IMR-90 (cell line): ENCODE measurements at regions not wholly inside any gene's neighbourhood (a gene's known extent, or its start where the extent isn't known, plus 50 kb on each side); places are given as distances from the start of the nearest gene placed in this dataset.

Experiments used
- ATAC-seq: fragments of 200-7000 bp; cut with Tn5 transposase; 2 replicates; pipeline ENCODE4 v1.9.1; 2020; ENCODE audit warnings: low read depth, mild to moderate bottlenecking, moderate library complexity
- BruUV-seq: library from RNA; stranded (reverse); fragments of 400-500 nt; replicated peaks from 2 replicates; lab custom pipeline; 2021; lab: Mats Ljungman, UMichigan
- CTCF ChIA-PET: fragments of 300-600 bp; formaldehyde crosslinking; extraction: SDS; loops from one replicate; lab custom pipeline; 2021; ENCODE audit warnings: antibody characterized with exemption; lab: Yijun Ruan, JAX
- POLR2A ChIA-PET: fragments of 300-600 bp; sonication (Branson Sonifier 250); formaldehyde crosslinking; loops from one replicate; lab custom pipeline; 2022; ENCODE audit warnings: antibody characterized with exemption; ENCODE audit not compliant: unreplicated experiment; lab: Charles Lee
- DNase-seq: peaks from one replicate; pipeline ENCODE4 v3.0.0; 2013
- H2AFZ ChIP-seq: replicated peaks from 2 replicates; pipeline ENCODE3; 2013; ENCODE audit warnings: low read length, mild to moderate bottlenecking; ENCODE audit not compliant: poor library complexity
- H2AK5ac ChIP-seq: 2 replicates; pipeline ENCODE4 v1.6.1; 2013; ENCODE audit warnings: low read depth, low read length, inconsistent platforms
- H2AK9ac ChIP-seq: replicated peaks from 2 replicates; pipeline ENCODE3; 2013; ENCODE audit warnings: mild to moderate bottlenecking, low read depth, low read length, moderate library complexity; ENCODE audit not compliant: poor library complexity
- H2BK120ac ChIP-seq: 2 replicates; pipeline ENCODE4 v1.6.1; 2013; ENCODE audit warnings: low read depth, low read length, inconsistent platforms
- H2BK15ac ChIP-seq: 3 replicates; pipeline ENCODE4 v1.6.1; 2013; ENCODE audit warnings: low read depth, low read length, inconsistent platforms
- H2BK20ac ChIP-seq: 2 replicates; pipeline ENCODE4 v1.6.1; 2013; ENCODE audit warnings: low read depth, mild to moderate bottlenecking, inconsistent platforms, low read length, moderate library complexity
- H2BK5ac ChIP-seq: 2 replicates; pipeline ENCODE4 v1.6.1; 2013; ENCODE audit warnings: mild to moderate bottlenecking, low read depth, low read length, inconsistent platforms; ENCODE audit not compliant: poor library complexity, severe bottlenecking
- H3K14ac ChIP-seq: replicated peaks from 2 replicates; pipeline ENCODE4 v1.6.1; 2013; ENCODE audit warnings: low read depth, low read length, inconsistent platforms
- H3K18ac ChIP-seq: 2 replicates; pipeline ENCODE4 v1.6.1; 2013; ENCODE audit warnings: low read depth, low read length, control low read depth
- H3K23ac ChIP-seq: 2 replicates; pipeline ENCODE4 v1.6.1; 2013; ENCODE audit warnings: low read depth, low read length, inconsistent platforms
- H3K27ac ChIP-seq: 2 replicates; pipeline ENCODE4 v1.5.1; 2013; ENCODE audit warnings: mild to moderate bottlenecking, control low read depth, low read length; ENCODE audit not compliant: insufficient read depth
- H3K27me3 ChIP-seq: 2 replicates; pipeline ENCODE4 v1.6.1; 2013; ENCODE audit warnings: low read length; ENCODE audit not compliant: control insufficient read depth, insufficient read depth
- H3K36me3 ChIP-seq: 2 replicates; pipeline ENCODE4 v1.6.1; 2013; ENCODE audit warnings: low read length, mixed read lengths; ENCODE audit not compliant: control insufficient read depth, insufficient read depth
- H3K4ac ChIP-seq: 2 replicates; pipeline ENCODE4 v1.6.1; 2013; ENCODE audit warnings: low read depth, low read length, inconsistent platforms
- H3K4me1 ChIP-seq: 2 replicates; pipeline ENCODE4 v1.6.1; 2013; ENCODE audit warnings: low read length, mixed read lengths; ENCODE audit not compliant: control insufficient read depth, insufficient read depth
- H3K4me2 ChIP-seq: 2 replicates; pipeline ENCODE4 v1.6.1; 2013; ENCODE audit warnings: low read depth, mild to moderate bottlenecking, control low read depth, low read length, moderate library complexity
- H3K4me3 ChIP-seq: 2 replicates; pipeline ENCODE4 v1.5.1; 2013; ENCODE audit warnings: low read depth, mild to moderate bottlenecking, control low read depth, low read length, moderate library complexity; ENCODE audit not compliant: insufficient read depth
- H3K56ac ChIP-seq: 2 replicates; pipeline ENCODE4 v1.6.1; 2013; ENCODE audit warnings: low read length, inconsistent platforms; ENCODE audit not compliant: insufficient read depth; ENCODE audit errors: extremely low read depth
- H3K79me1 ChIP-seq, 2 experiments: 2 replicates each; pipeline ENCODE4 v1.6.1; 2013; ENCODE audit warnings: low read length in 2 of 2, inconsistent platforms in 1 of 2, low read depth in 1 of 2
- H3K9ac ChIP-seq: 2 replicates; pipeline ENCODE4 v1.6.1; 2013; ENCODE audit warnings: low read depth, low read length, control low read depth
- H3K9me1 ChIP-seq: 2 replicates; pipeline ENCODE4 v1.6.1; 2013; ENCODE audit warnings: low read length, inconsistent platforms; ENCODE audit not compliant: insufficient read depth
- H3K9me3 ChIP-seq: 2 replicates; pipeline ENCODE4 v1.6.1; 2013; ENCODE audit warnings: low read length; ENCODE audit not compliant: control insufficient read depth, insufficient read depth
- H4K20me1 ChIP-seq: 2 replicates; pipeline ENCODE4 v1.6.1; 2013; ENCODE audit warnings: low read length, inconsistent platforms; ENCODE audit not compliant: insufficient read depth
- H4K5ac ChIP-seq: 2 replicates; pipeline ENCODE4 v1.6.1; 2013; ENCODE audit warnings: mild to moderate bottlenecking, low read depth, low read length, control low read depth
- H4K8ac ChIP-seq, 2 experiments: 2 replicates each; pipeline ENCODE4 v1.6.1; 2013; ENCODE audit warnings: low read depth in 2 of 2, low read length in 2 of 2, control low read depth in 1 of 2, inconsistent platforms in 1 of 2
- H4K91ac ChIP-seq: 2 replicates; pipeline ENCODE4 v1.6.1; 2013; ENCODE audit warnings: low read depth, low read length, inconsistent platforms; ENCODE audit not compliant: insufficient read depth
- MAFK ChIP-seq: IDR thresholded peaks from 2 replicates; pipeline ENCODE4 v1.6.1; 2012; ENCODE audit warnings: low read depth, low read length, improper control_type of control experiment
- USF2 ChIP-seq: fragments of 150-350 bp; IDR thresholded peaks from 2 replicates; pipeline ENCODE4 v1.6.1; 2017; ENCODE audit warnings: mild to moderate bottlenecking, antibody characterized with exemption, low read length, low read depth
- WGBS, 2 experiments: methylation state at CpG; one replicate each; pipeline versions ENCODE4 v1.1.5 to v1.1.7; 2013; ENCODE audit warnings: missing lambda C conversion rate in 2 of 2; ENCODE audit not compliant: insufficient read length in 1 of 2; ENCODE audit errors: extremely low coverage in 2 of 2; 5-methylcytosine and 5-hydroxymethylcytosine counted together
- dilution Hi-C: fragments of 300-500 bp; cut with HindIII; formaldehyde crosslinking; loops from one replicate; pipeline ENCODE4 v1.14.3; 2018; ENCODE audit warnings: low sequenced_read_pairs; ENCODE audit not compliant: unreplicated experiment
- in situ Hi-C: fragments of 300-500 bp; cut with MboI; formaldehyde crosslinking; loops from 3 replicates; pipeline ENCODE4 v1.14.3; 2019; ENCODE audit warnings: low sequenced_read_pairs, inconsistent platforms, mixed read lengths
- intact Hi-C: fragments of 100-400 bp; cut with micrococcal nuclease; formaldehyde crosslinking; loops from 2 replicates; pipeline ENCODE4 v1.10.0; 2022

- H3K4me1 ChIP-seq = peaks cover under 1% of the 10 kb centered on the region
- TF ChIP-seq MAFK (0 out of 2 replicates have a peak, but pooled peaks have one; percentile 36), USF2 (no peak)
- H4K5ac ChIP-seq = no peak overlapping the region
- no peaks in the 10 kb centered on the region for H3K27me3 ChIP-seq
- no peak overlapping the region for H2AK5ac ChIP-seq
- in situ Hi-C loops (no loop called here), intact Hi-C loops (no loop called here), dilution Hi-C loops (no loop called here)
- H3K23ac ChIP-seq = no peak overlapping the region
- H2BK5ac ChIP-seq = no peak overlapping the region
- no peak overlapping the region for H4K91ac ChIP-seq
- no peak overlapping the region for H3K4me3 ChIP-seq
- ChIA-PET POLR2A (no interaction called here), CTCF (interaction anchor here (0.5 kb wide), 1 partner anchor 24 kb away, joined by 6 read pairs; no protein-coding TSS in a partner anchor)
- DNase-seq = no peak
- H3K27ac ChIP-seq = no peak overlapping the region
- no peak overlapping the region for H2BK120ac ChIP-seq
- BruUV-seq = no TSS peak
- H3K9me1 ChIP-seq = peaks cover 4% of the 10 kb centered on the region; the same call in 1 of the 2 replicates
- H4K20me1 ChIP-seq = no peaks in the 10 kb centered on the region
- no peak overlapping the region for H2AFZ ChIP-seq
- no peak overlapping the region for H3K9ac ChIP-seq
- H3K18ac ChIP-seq = no peak overlapping the region
- no peak for ATAC-seq
- H3K79me1 ChIP-seq = no peaks in the 10 kb centered on the region
- no peaks in the 10 kb centered on the region for H3K9me3 ChIP-seq
- H3K36me3 ChIP-seq = no peaks in the 10 kb centered on the region
- H2BK20ac ChIP-seq = no peak overlapping the region
- WGBS, 2 experiments = 60% methylated on average over 1 of the region's 2 CpGs; no CpG with 5 or more reads in 1 of the 2 experiments
- H3K4ac ChIP-seq = no peak overlapping the region
- H3K56ac ChIP-seq = no peak overlapping the region
- no peak overlapping the region for H3K4me2 ChIP-seq
- no peak overlapping the region for H4K8ac ChIP-seq
- no peak overlapping the region for H2AK9ac ChIP-seq
- H3K14ac ChIP-seq = no peak overlapping the region
- no peak overlapping the region for H2BK15ac ChIP-seq
Observed at GRCh38 chr2:52347292-52347691, 1315.4 kb upstream of the NRXN1 start.
